HG03045 (cell line): ENCODE measurements at regions not wholly inside any gene's neighbourhood (a gene's known extent, or its start where the extent isn't known, plus 50 kb on each side); places are given as distances from the start of the nearest gene placed in this dataset.

ENCODE experiments used
- ATAC-seq: cut with Tn5 transposase; IDR thresholded peaks from one replicate; pipeline ENCODE4 v1.9.1; 2021; ENCODE audit warnings: mild to moderate bottlenecking, moderate library complexity; ENCODE audit not compliant: unreplicated experiment

- no peak for ATAC-seq
These were observed 270.6 kb downstream of the PBX3 start for GRCh38 chr9:126017758-126018157.

- ATAC-seq: no peak
These were observed 273.7 kb downstream of the PBX3 start for GRCh38 chr9:126020836-126021235.

GRCh38 chr9:126023962-126024361 lies 276.8 kb downstream of the PBX3 start:
- no peak for ATAC-seq

- no peak for ATAC-seq
These were observed 277.5 kb downstream of the PBX3 start for GRCh38 chr9:126024581-126025230.

- ATAC-seq: no peak
These were observed 278.8 kb downstream of the PBX3 start for GRCh38 chr9:126025991-126026390.

- ATAC-seq: no peak
These were observed 280.4 kb downstream of the PBX3 start for GRCh38 chr9:126027566-126027965.

- ATAC-seq: no peak
These were observed 281.6 kb downstream of the PBX3 start for GRCh38 chr9:126028746-126029145.

- ATAC-seq: no peak
These were observed 283.5 kb downstream of the PBX3 start for GRCh38 chr9:126030716-126031115.

- no peak for ATAC-seq
These were observed 283.9 kb downstream of the PBX3 start for GRCh38 chr9:126031116-126031515.

GRCh38 chr9:126032135-126032534 lies 285.0 kb downstream of the PBX3 start:
- ATAC-seq: no peak

- ATAC-seq: no peak
These were observed 286.1 kb downstream of the PBX3 start for GRCh38 chr9:126033318-126033717.

GRCh38 chr9:126033956-126034355 lies 286.8 kb downstream of the PBX3 start:
- ATAC-seq: no peak

GRCh38 chr9:126036881-126037291 lies 289.7 kb downstream of the PBX3 start:
- no peak for ATAC-seq

GRCh38 chr9:126038790-126039189 lies 287.8 kb upstream of the MVB12B start:
- no peak for ATAC-seq

GRCh38 chr9:126043681-126044080 lies 282.9 kb upstream of the MVB12B start:
- no peak for ATAC-seq

GRCh38 chr9:126049088-126049487 lies 277.5 kb upstream of the MVB12B start:
- ATAC-seq: no peak

GRCh38 chr9:126049896-126050604 lies 276.6 kb upstream of the MVB12B start:
- no peak for ATAC-seq

- ATAC-seq: no peak
These were observed 276.0 kb upstream of the MVB12B start for GRCh38 chr9:126050605-126050990.

- ATAC-seq: no peak
These were observed 275.0 kb upstream of the MVB12B start for GRCh38 chr9:126051446-126052130.

GRCh38 chr9:126052791-126053190 lies 273.8 kb upstream of the MVB12B start:
- no peak for ATAC-seq

- ATAC-seq: no peak
These were observed 272.7 kb upstream of the MVB12B start for GRCh38 chr9:126053913-126054312.

- no peak for ATAC-seq
These were observed 271.1 kb upstream of the MVB12B start for GRCh38 chr9:126055381-126055985.
